LNCaP clone FGC (cell line): ENCODE measurements at regions not wholly inside any gene's neighbourhood (a gene's known extent, or its start where the extent isn't known, plus 50 kb on each side); places are given as distances from the start of the nearest gene placed in this dataset.
"Not testable (repeated sequence)": the region's sequence is repeated elsewhere in the genome, so short reads cannot be mapped to it uniquely, and the experiment has no call there.

Experiments
- DNase-seq: peaks from one replicate; pipeline ENCODE4 v3.0.0-alpha.2; 2011; ENCODE audit warnings: low read depth
- H3K4me3 ChIP-seq: 2 replicates; pipeline ENCODE4 v1.5.1; 2011; ENCODE audit warnings: mild to moderate bottlenecking, low read depth, low read length, control low read depth
- CTCF ChIP-seq: IDR thresholded peaks from 2 replicates; pipeline ENCODE4 v1.5.1; 2012; ENCODE audit warnings: mild to moderate bottlenecking; ENCODE audit not compliant: control insufficient read depth, insufficient read depth; ENCODE audit errors: extremely low read depth

GRCh38 chr4:100340512-100341485 lies 150.5 kb upstream of the DDIT4L start:
- no peak for DNase-seq
- no peak overlapping the region for H3K4me3 ChIP-seq
- no peak for TF ChIP-seq CTCF

GRCh38 chr4:100339870-100340269 lies 149.6 kb upstream of the DDIT4L start:
- no peak for DNase-seq
- no peak overlapping the region for H3K4me3 ChIP-seq
- no peak for TF ChIP-seq CTCF

- not testable (repeated sequence) for DNase-seq, H3K4me3 ChIP-seq
These were observed 143.2 kb upstream of the DDIT4L start for GRCh38 chr4:100333491-100333890.

- no peak for TF ChIP-seq CTCF
- H3K4me3 ChIP-seq = no peak overlapping the region
- no peak for DNase-seq
These were observed 127.0 kb upstream of the DDIT4L start for GRCh38 chr4:100317032-100317864.

- TF ChIP-seq CTCF = no peak
- H3K4me3 ChIP-seq = no peak overlapping the region
- no peak for DNase-seq
These were observed 123.8 kb upstream of the DDIT4L start for GRCh38 chr4:100314057-100314456.

- no peak for DNase-seq
- no peak for TF ChIP-seq CTCF
- H3K4me3 ChIP-seq = no peak overlapping the region
These were observed 122.5 kb upstream of the DDIT4L start for GRCh38 chr4:100312615-100313350.
